ENCODE measurements at regions not wholly inside any gene's neighbourhood (a gene's known extent, or its start where the extent isn't known, plus 50 kb on each side); places are given as distances from the start of the nearest gene placed in this dataset.
"Not testable (repeated sequence)": the region's sequence is repeated elsewhere in the genome, so short reads cannot be mapped to it uniquely, and the experiment has no call there.

- H3K4me1 Mint-ChIP-seq (ENCODE audit: low read depth) = no peaks in the 10 kb centered on the region
- CTCF ChIA-PET = no interaction called here
- H3K27me3 Mint-ChIP-seq (ENCODE audit: low read depth) = no peaks in the 10 kb centered on the region
- no peak overlapping the region for H3K4me3 Mint-ChIP-seq
- intact Hi-C loops (cut with micrococcal nuclease) = no loop called here
- DNase-seq = no peak
- no peaks in the 10 kb centered on the region for H3K36me3 Mint-ChIP-seq (ENCODE audit: low read depth)
- no peak overlapping the region for H3K27ac Mint-ChIP-seq
- no peaks in the 10 kb centered on the region for H3K9me3 Mint-ChIP-seq
Observed at GRCh38 chr14:53748691-53749090, 207.9 kb downstream of the BMP4 start.

DNA sequence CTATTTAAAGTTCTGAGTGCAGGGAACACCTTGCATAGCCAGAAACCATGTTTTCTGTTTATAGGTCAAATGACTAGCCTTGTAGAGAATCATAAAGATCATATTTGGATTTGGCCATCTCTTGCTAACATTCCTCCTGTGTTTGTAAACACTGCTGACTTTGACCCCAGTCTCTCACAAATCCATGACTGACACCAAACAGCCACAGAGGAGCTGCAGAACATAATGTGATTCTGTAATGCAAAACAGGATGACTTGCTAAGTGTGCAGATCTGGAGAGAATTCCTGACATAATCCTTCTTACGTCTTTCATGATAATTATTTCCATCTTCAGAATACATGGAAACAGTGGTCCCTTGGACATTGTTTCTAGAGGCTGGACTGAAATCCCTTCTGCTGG, 211.8 kb downstream of the BMP4 start:
- H3K36me3 Mint-ChIP-seq (ENCODE audit: low read depth) = no peaks in the 10 kb centered on the region
- no peak overlapping the region for H3K27ac Mint-ChIP-seq
- intact Hi-C loops (cut with micrococcal nuclease) = no loop called here
- no peaks in the 10 kb centered on the region for H3K9me3 Mint-ChIP-seq
- no peaks in the 10 kb centered on the region for H3K27me3 Mint-ChIP-seq (ENCODE audit: low read depth)
- H3K4me3 Mint-ChIP-seq = no peak overlapping the region
- H3K4me1 Mint-ChIP-seq (ENCODE audit: low read depth) = no peaks in the 10 kb centered on the region
- CTCF ChIA-PET = no interaction called here
- DNase-seq = no peak

- DNase-seq = no peak
- H3K9me3 Mint-ChIP-seq = no peaks in the 10 kb centered on the region
- CTCF ChIA-PET = no interaction called here
- H3K27ac Mint-ChIP-seq = no peak overlapping the region
- no peaks in the 10 kb centered on the region for H3K4me1 Mint-ChIP-seq (ENCODE audit: low read depth)
- no peak overlapping the region for H3K4me3 Mint-ChIP-seq
- no peaks in the 10 kb centered on the region for H3K27me3 Mint-ChIP-seq (ENCODE audit: low read depth)
- no peaks in the 10 kb centered on the region for H3K36me3 Mint-ChIP-seq (ENCODE audit: low read depth)
- intact Hi-C loops (cut with micrococcal nuclease) = no loop called here
Observed at GRCh38 chr14:53743371-53743770, 213.3 kb downstream of the BMP4 start.

DNA sequence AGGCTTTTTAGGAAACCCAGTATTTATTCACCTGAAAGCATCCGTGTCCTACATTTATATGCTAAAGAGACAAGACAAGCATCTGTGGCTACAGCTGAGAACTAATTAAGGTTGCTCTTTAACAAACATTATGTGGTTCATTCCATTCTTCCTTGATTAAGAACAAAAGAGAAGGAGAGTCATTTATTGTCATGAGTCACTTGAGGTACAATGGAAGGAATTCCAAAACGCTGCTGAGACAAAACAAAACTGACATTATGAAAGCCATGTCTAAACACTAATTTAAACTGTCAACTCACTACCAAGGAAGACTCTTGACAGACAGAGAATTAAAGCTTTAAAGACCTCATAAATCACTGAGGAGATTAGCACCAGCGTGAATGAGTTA, 214.4 kb downstream of the BMP4 start:
- H3K27ac Mint-ChIP-seq = no peak overlapping the region
- H3K4me3 Mint-ChIP-seq = no peak overlapping the region
- H3K36me3 Mint-ChIP-seq (ENCODE audit: low read depth) = no peaks in the 10 kb centered on the region
- intact Hi-C loops (cut with micrococcal nuclease) = no loop called here
- CTCF ChIA-PET = no interaction called here
- no peak for DNase-seq
- no peaks in the 10 kb centered on the region for H3K9me3 Mint-ChIP-seq
- H3K27me3 Mint-ChIP-seq (ENCODE audit: low read depth) = no peaks in the 10 kb centered on the region
- no peaks in the 10 kb centered on the region for H3K4me1 Mint-ChIP-seq (ENCODE audit: low read depth)

DNA sequence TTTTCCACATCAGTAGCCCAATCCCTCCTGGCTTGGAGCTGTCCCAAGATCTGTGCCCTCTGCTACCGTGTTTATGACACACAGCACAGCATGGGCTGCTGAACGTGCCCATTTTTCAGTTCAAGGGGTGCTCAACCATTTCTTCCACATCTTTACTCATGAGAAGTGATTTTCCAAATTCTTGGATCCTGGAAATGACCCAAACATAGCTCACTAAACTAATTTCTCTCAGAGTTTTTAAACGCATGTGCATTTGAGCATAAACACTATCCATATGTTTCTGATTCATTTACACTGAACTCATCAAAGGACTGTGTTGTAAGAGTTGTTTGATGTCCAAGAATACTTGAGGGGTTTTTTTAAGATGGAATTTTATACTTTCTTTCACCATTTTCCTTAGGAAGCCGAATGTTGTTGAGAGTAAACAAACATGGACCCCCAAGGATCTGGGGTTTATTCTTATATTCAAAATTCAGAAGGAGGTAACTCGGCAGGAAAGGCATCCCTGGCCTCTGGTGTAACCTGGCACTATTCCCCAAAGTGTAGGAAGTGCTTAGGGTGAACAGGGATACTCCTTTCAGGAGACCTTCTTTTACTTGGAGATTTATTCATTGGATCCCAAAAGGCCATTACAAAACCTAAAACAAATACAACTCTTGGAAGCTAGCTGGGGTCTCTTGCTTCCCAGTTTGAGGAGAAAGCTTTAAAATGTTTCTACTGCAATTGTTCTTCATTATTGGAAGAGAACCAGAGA, 215.0 kb downstream of the BMP4 start:
- Mint-ChIP-seq H3K36me3 (ENCODE audit: low read depth) (no peaks in the 10 kb centered on the region), H3K9me3 (no peaks in the 10 kb centered on the region), H3K27ac (no peak overlapping the region), H3K4me3 (no peak overlapping the region), H3K4me1 (ENCODE audit: low read depth) (no peaks in the 10 kb centered on the region), H3K27me3 (ENCODE audit: low read depth) (no peaks in the 10 kb centered on the region)
- intact Hi-C loops (cut with micrococcal nuclease) = no loop called here
- no peak for DNase-seq
- CTCF ChIA-PET = no interaction called here

DNA sequence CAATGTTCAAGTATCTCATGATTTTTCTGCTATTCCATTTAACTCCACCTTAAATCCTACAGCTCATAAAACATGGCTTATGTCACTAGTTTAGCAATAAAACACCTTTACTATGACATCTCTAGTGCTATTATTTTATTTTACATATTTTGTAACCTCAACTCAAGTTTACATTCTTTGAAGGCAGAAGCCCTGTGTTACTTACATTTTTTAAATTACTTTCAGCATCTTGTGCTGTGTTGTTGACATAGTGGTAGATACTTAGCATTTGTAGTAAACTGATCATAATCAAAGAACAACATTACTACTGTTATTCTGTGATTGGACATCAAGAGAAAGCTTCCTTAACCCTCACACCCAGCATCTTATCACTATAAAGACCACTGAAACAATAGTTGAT, 216.1 kb downstream of the BMP4 start:
- no peaks in the 10 kb centered on the region for H3K4me1 Mint-ChIP-seq (ENCODE audit: low read depth)
- no peaks in the 10 kb centered on the region for H3K9me3 Mint-ChIP-seq
- H3K27ac Mint-ChIP-seq = no peak overlapping the region
- CTCF ChIA-PET = no interaction called here
- no peaks in the 10 kb centered on the region for H3K36me3 Mint-ChIP-seq (ENCODE audit: low read depth)
- no peak for DNase-seq
- intact Hi-C loops (cut with micrococcal nuclease) = no loop called here
- no peak overlapping the region for H3K4me3 Mint-ChIP-seq
- H3K27me3 Mint-ChIP-seq (ENCODE audit: low read depth) = no peaks in the 10 kb centered on the region

- DNase-seq = no peak
- H3K27me3 Mint-ChIP-seq (ENCODE audit: low read depth) = no peaks in the 10 kb centered on the region
- CTCF ChIA-PET = interaction anchor here (0.7 kb wide), 1 partner anchor 9 kb away, joined by 3 read pairs; no protein-coding TSS in a partner anchor
- no peak overlapping the region for H3K4me3 Mint-ChIP-seq
- intact Hi-C loops (cut with micrococcal nuclease) = no loop called here
- H3K9me3 Mint-ChIP-seq = no peaks in the 10 kb centered on the region
- H3K4me1 Mint-ChIP-seq (ENCODE audit: low read depth) = no peaks in the 10 kb centered on the region
- H3K36me3 Mint-ChIP-seq (ENCODE audit: low read depth) = no peaks in the 10 kb centered on the region
- H3K27ac Mint-ChIP-seq = no peak overlapping the region
Observed at GRCh38 chr14:53735916-53736315, 220.7 kb downstream of the BMP4 start.

DNA sequence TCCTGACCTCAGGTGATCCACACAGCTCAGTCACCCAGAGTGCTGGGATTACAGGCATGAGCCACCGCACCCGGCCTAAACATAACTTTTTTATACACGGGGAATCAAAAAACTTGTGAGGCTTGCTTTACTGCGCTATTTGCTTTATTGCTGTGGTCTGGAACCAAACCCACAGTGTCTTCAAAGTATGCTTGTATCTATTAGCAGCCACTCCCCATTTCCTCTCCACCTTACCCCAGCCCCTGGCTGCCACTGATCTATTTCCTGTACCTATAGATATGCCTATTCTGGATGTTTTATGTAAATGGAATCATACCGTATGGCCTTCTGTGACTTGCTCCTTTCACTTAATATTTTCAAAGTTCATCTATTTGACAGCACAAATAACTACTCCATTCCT, 233.4 kb downstream of the BMP4 start:
- no peaks in the 10 kb centered on the region for H3K36me3 Mint-ChIP-seq (ENCODE audit: low read depth)
- CTCF ChIA-PET = no interaction called here
- DNase-seq = no peak
- peaks cover 2% of the 10 kb centered on the region for H3K9me3 Mint-ChIP-seq
- intact Hi-C loops (cut with micrococcal nuclease) = no loop called here
- H3K4me1 Mint-ChIP-seq (ENCODE audit: low read depth) = no peaks in the 10 kb centered on the region
- no peak overlapping the region for H3K27ac Mint-ChIP-seq
- H3K27me3 Mint-ChIP-seq (ENCODE audit: low read depth) = peaks cover 2% of the 10 kb centered on the region
- no peak overlapping the region for H3K4me3 Mint-ChIP-seq

GRCh38 chr14:53719536-53719935, 237.1 kb downstream of the BMP4 start:
- no peaks in the 10 kb centered on the region for H3K4me1 Mint-ChIP-seq (ENCODE audit: low read depth)
- CTCF ChIA-PET = no interaction called here
- intact Hi-C loops (cut with micrococcal nuclease) = no loop called here
- peaks cover 2% of the 10 kb centered on the region for H3K27me3 Mint-ChIP-seq (ENCODE audit: low read depth)
- H3K4me3 Mint-ChIP-seq = no peak overlapping the region
- peaks cover 2% of the 10 kb centered on the region for H3K9me3 Mint-ChIP-seq
- H3K27ac Mint-ChIP-seq = no peak overlapping the region
- no peaks in the 10 kb centered on the region for H3K36me3 Mint-ChIP-seq (ENCODE audit: low read depth)
- DNase-seq = no peak

DNA sequence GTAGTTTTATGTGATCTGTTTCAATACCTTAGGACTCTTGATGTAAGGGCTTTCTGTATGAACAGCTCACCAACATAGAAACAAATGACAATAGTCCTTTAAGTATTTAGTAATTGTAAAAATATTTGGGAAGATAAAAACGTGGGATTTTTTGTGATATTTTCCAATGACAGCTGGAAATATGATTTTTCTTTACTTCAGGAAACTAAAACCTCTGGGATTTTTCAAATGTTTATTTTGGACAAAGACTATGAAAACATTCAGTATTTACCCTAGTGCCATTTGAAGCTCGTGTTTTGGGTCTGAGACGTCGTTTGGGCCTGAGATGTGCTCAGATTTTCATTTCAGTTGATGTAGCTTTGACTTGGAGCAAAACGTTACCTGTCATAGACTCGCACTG, 240.0 kb downstream of the BMP4 start:
- Mint-ChIP-seq H3K36me3 (ENCODE audit: low read depth) (no peaks in the 10 kb centered on the region), H3K27me3 (ENCODE audit: low read depth) (no peaks in the 10 kb centered on the region), H3K4me3 (no peak overlapping the region), H3K9me3 (peaks cover 4% of the 10 kb centered on the region), H3K27ac (no peak overlapping the region), H3K4me1 (ENCODE audit: low read depth) (no peaks in the 10 kb centered on the region)
- CTCF ChIA-PET = no interaction called here
- intact Hi-C loops (cut with micrococcal nuclease) = no loop called here
- DNase-seq = no peak

DNA sequence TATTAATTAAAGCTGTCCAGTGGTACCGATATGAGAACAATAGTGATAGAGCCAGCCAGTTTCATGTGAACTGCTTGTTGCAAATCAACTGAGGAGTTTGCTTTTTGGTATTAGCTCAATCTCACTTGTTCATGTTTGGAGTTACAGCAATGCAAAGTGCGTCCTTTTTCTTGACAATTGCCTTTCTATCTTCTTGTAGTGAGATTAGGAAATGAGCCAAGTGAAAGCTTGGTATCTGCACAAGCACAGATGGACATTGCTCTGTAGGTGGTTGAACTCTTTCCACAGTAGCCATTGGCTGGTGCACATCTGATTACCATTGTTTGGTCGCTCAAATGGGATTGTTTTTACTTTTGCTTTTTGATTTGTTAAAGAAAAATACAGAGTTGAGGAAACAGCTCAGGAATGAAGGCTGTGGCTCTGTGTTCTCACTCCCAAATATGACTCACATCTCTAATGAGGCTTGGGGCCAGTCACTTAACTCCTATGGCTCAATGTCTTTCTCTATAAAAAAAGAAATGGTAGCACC, 241.4 kb downstream of the BMP4 start:
- DNase-seq = no peak
- Mint-ChIP-seq H3K4me1 (ENCODE audit: low read depth) (no peaks in the 10 kb centered on the region), H3K27ac (no peak overlapping the region), H3K36me3 (ENCODE audit: low read depth) (no peaks in the 10 kb centered on the region), H3K9me3 (peaks cover 4% of the 10 kb centered on the region), H3K4me3 (no peak overlapping the region), H3K27me3 (ENCODE audit: low read depth) (no peaks in the 10 kb centered on the region)
- intact Hi-C loops (cut with micrococcal nuclease) = no loop called here
- CTCF ChIA-PET = no interaction called here

GRCh38 chr14:53714495-53715192, 242.0 kb downstream of the BMP4 start:
- no peak for DNase-seq
- intact Hi-C loops (cut with micrococcal nuclease) = no loop called here
- no peaks in the 10 kb centered on the region for H3K4me1 Mint-ChIP-seq (ENCODE audit: low read depth)
- CTCF ChIA-PET = no interaction called here
- H3K36me3 Mint-ChIP-seq (ENCODE audit: low read depth) = no peaks in the 10 kb centered on the region
- H3K27me3 Mint-ChIP-seq (ENCODE audit: low read depth) = no peaks in the 10 kb centered on the region
- H3K4me3 Mint-ChIP-seq = no peak overlapping the region
- no peak overlapping the region for H3K27ac Mint-ChIP-seq
- peaks cover 2% of the 10 kb centered on the region for H3K9me3 Mint-ChIP-seq

- H3K4me1 Mint-ChIP-seq (ENCODE audit: low read depth); H3K36me3 Mint-ChIP-seq (ENCODE audit: low read depth): not testable (repeated sequence)
Observed at GRCh38 chr14:53712901-53713300, 243.7 kb downstream of the BMP4 start.

More at GRCh38 chr14:53712901-53713300, 243.7 kb downstream of the BMP4 start:
- H3K4me3 Mint-ChIP-seq; intact Hi-C loops (cut with micrococcal nuclease); H3K27me3 Mint-ChIP-seq (ENCODE audit: low read depth); H3K27ac Mint-ChIP-seq; DNase-seq; CTCF ChIA-PET; H3K9me3 Mint-ChIP-seq: not testable (repeated sequence)
